Neural cell (in vitro differentiated cells): ENCODE measurements at regions not wholly inside any gene's neighbourhood (a gene's known extent, or its start where the extent isn't known, plus 50 kb on each side); places are given as distances from the start of the nearest gene placed in this dataset.

Experiments
- EZH2 ChIP-seq: fragments of 200-600, 300-800 bp; shearing (Covaris generic), sonication (generic); IDR thresholded peaks from 2 replicates; pipeline ENCODE4 v1.6.1; 2014; ENCODE audit warnings: antibody characterized with exemption, low read length, borderline replicate concordance, mild to moderate bottlenecking; ENCODE audit not compliant: insufficient read depth, poor library complexity, severe bottlenecking
- TF ChIP-seq, protein P1 (sequence below): fragments of 450-650 bp; IDR thresholded peaks from 2 replicates; pipeline ENCODE4 v1.5.1; 2014; ENCODE audit warnings: antibody characterized with exemption, mild to moderate bottlenecking, moderate library complexity; ENCODE audit not compliant: poor library complexity, severe bottlenecking

GRCh38 chr3:72488738-72489035, 359.6 kb downstream of the SHQ1 start:
- TF ChIP-seq EZH2: no peak
- TF ChIP-seq, protein P1, sequence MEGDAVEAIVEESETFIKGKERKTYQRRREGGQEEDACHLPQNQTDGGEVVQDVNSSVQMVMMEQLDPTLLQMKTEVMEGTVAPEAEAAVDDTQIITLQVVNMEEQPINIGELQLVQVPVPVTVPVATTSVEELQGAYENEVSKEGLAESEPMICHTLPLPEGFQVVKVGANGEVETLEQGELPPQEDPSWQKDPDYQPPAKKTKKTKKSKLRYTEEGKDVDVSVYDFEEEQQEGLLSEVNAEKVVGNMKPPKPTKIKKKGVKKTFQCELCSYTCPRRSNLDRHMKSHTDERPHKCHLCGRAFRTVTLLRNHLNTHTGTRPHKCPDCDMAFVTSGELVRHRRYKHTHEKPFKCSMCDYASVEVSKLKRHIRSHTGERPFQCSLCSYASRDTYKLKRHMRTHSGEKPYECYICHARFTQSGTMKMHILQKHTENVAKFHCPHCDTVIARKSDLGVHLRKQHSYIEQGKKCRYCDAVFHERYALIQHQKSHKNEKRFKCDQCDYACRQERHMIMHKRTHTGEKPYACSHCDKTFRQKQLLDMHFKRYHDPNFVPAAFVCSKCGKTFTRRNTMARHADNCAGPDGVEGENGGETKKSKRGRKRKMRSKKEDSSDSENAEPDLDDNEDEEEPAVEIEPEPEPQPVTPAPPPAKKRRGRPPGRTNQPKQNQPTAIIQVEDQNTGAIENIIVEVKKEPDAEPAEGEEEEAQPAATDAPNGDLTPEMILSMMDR: no peak
